GM18870 (cell line): ENCODE measurements at regions not wholly inside any gene's neighbourhood (a gene's known extent, or its start where the extent isn't known, plus 50 kb on each side); places are given as distances from the start of the nearest gene placed in this dataset.

ENCODE experiments used
- ATAC-seq: cut with Tn5 transposase; IDR thresholded peaks from one replicate; pipeline ENCODE4 v1.9.1; 2021; ENCODE audit warnings: moderate library complexity; ENCODE audit not compliant: unreplicated experiment

- no peak for ATAC-seq
Observed at GRCh38 chr2:234341306-234341985, 155.4 kb downstream of the ARL4C start.

GRCh38 chr2:234339501-234339900 is 157.4 kb downstream of the ARL4C start:
- no peak for ATAC-seq

GRCh38 chr2:234339011-234339410 is 157.9 kb downstream of the ARL4C start:
- ATAC-seq: no peak

GRCh38 chr2:234335661-234336228 is 161.1 kb downstream of the ARL4C start:
- no peak for ATAC-seq

- no peak for ATAC-seq
Observed at GRCh38 chr2:234334756-234335155, 162.1 kb downstream of the ARL4C start.

- ATAC-seq: no peak
Observed at GRCh38 chr2:234334151-234334550, 162.7 kb downstream of the ARL4C start.

GRCh38 chr2:234333168-234334130 is 163.4 kb downstream of the ARL4C start:
- no peak for ATAC-seq

GRCh38 chr2:234331966-234332365 is 164.9 kb downstream of the ARL4C start:
- ATAC-seq: no peak

GRCh38 chr2:234331566-234331965 is 165.3 kb downstream of the ARL4C start:
- no peak for ATAC-seq

GRCh38 chr2:234330902-234331301 is 166.0 kb downstream of the ARL4C start:
- no peak for ATAC-seq

- ATAC-seq: no peak
Observed at GRCh38 chr2:234329202-234329960, 167.5 kb downstream of the ARL4C start.

- no peak for ATAC-seq
Observed at GRCh38 chr2:234328444-234328990, 168.4 kb downstream of the ARL4C start.

- ATAC-seq: no peak
Observed at GRCh38 chr2:234326694-234327093, 170.2 kb downstream of the ARL4C start.

GRCh38 chr2:234324116-234324515 is 172.8 kb downstream of the ARL4C start:
- no peak for ATAC-seq

GRCh38 chr2:234322766-234323465 is 174.0 kb downstream of the ARL4C start:
- ATAC-seq: no peak

- no peak for ATAC-seq
Observed at GRCh38 chr2:234320066-234320465, 176.8 kb downstream of the ARL4C start.

- ATAC-seq: no peak
Observed at GRCh38 chr2:234318361-234318760, 178.5 kb downstream of the ARL4C start.

GRCh38 chr2:234313558-234313957 is 183.3 kb downstream of the ARL4C start:
- ATAC-seq: no peak

- ATAC-seq: no peak
Observed at GRCh38 chr2:234310166-234310565, 186.7 kb downstream of the ARL4C start.

GRCh38 chr2:234309431-234309830 is 187.4 kb downstream of the ARL4C start:
- ATAC-seq: no peak
